Body of pancreas (tissue), 4 donors: ENCODE measurements at regions not wholly inside any gene's neighbourhood (a gene's known extent, or its start where the extent isn't known, plus 50 kb on each side); places are given as distances from the start of the nearest gene placed in this dataset.

Source experiments
- ATAC-seq: fragments of 150-250 bp; one replicate; pipeline ENCODE4 v1.9.1; 2016
- DNase-seq, 4 donors: peaks; one replicate each; pipeline ENCODE4 v3.0.0-alpha.2; 2019
- H3K27ac ChIP-seq, 4 donors: fragments of 200-600 bp; sonication (generic); 1 replicate in 3 of 4; 2 replicates in 1 of 4; pipeline versions ENCODE4 v1.5.1 to v1.6.1; 2016 to 2019; ENCODE audit warnings: mild to moderate bottlenecking in 1 of 4, mixed read lengths in 1 of 4, moderate library complexity in 1 of 4
- H3K27me3 ChIP-seq, 2 donors: fragments of 200-600 bp; sonication (generic); one replicate each; pipeline ENCODE4 v1.6.0; 2016; ENCODE audit warnings: mild to moderate bottlenecking in 1 of 2
- H3K36me3 ChIP-seq, 2 donors: fragments of 200-600 bp; sonication (generic); replicated peaks in 1 of 2; 2 replicates each; pipeline ENCODE4 v1.5.1; 2016; ENCODE audit warnings: low read depth in 2 of 2; ENCODE audit not compliant: insufficient read depth in 1 of 2
- H3K4me1 ChIP-seq: fragments of 200-600 bp; sonication (generic); one replicate; pipeline ENCODE4 v1.6.0; 2016
- H3K4me3 ChIP-seq, 2 donors: fragments of 200-600 bp; sonication (generic); 1 replicate in 1 of 2; 2 replicates in 1 of 2; pipeline ENCODE4 v1.5.1; 2016 to 2019
- H3K9me3 ChIP-seq, 3 donors: fragments of 200-600 bp; sonication (generic); 1 replicate in 2 of 3; 2 replicates in 1 of 3; pipeline ENCODE4 v1.5.1; 2016
- POLR2A ChIP-seq, 3 donors: fragments of 450-650 bp; IDR thresholded peaks; one replicate each; pipeline ENCODE4 v1.6.1; 2016; ENCODE audit warnings: antibody characterized with exemption in 3 of 3, mild to moderate bottlenecking in 2 of 3
- WGBS, 2 donors: methylation state at CpG; one replicate each; pipeline ENCODE4 v1.1.5; 2017; 5-methylcytosine and 5-hydroxymethylcytosine counted together
- intact Hi-C: fragments of 100-400 bp; cut with DNase I; formaldehyde crosslinking; loops from one replicate; pipeline ENCODE4 v1.15.1; 2023
- TF ChIP-seq, protein P1 (sequence below), 7 experiments: fragments of 450-650 bp in 4 of 7; fragments of 200-600 bp in 3 of 7; sonication (generic) in 3 of 7; IDR thresholded peaks; one replicate each; pipeline ENCODE4 v1.5.1; 2016 to 2019; ENCODE audit warnings: antibody characterized with exemption in 7 of 7

DNA sequence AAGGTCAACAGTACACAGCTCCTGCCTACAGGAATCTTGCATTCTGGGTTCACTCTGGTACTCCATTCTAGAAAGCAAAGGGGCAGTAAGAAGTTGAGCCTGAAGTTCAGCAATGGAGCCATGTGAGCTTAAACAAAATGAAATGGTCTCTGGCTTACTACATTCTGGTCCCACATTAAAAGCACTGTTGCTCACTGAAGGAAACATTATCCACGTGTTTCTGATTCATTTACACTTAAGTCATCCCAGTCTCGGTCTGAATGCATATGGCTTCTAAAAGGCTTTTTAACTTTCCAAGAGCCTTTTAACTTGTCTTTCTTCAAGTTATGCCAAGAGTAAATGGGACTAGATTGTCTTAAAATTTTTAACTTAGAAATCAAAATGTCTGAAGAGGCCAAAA is 177.8 kb downstream of the LNPK start:
- no peaks in the 10 kb centered on the region for H3K4me1 ChIP-seq
- intact Hi-C loops: no loop called here

DNA sequence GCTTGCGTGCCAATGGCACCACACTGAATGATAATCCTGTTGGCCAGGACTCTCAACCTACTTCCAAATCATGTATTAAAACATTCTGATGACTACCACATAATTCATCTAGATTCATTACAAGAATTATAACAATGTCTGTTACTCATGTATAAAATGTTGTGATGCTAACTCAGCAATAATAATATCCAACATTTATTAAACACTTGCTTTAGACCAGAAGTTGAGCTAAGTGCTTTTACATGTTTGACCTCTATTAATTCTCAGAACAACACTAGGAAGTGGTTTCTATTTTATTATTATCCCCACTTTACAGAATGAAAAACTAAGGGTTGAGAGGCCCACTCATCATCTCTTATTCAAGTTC is 178.4 kb downstream of the LNPK start:
- no peak overlapping the region for H3K27ac ChIP-seq
- no peak for DNase-seq
- TF ChIP-seq, protein P1, sequence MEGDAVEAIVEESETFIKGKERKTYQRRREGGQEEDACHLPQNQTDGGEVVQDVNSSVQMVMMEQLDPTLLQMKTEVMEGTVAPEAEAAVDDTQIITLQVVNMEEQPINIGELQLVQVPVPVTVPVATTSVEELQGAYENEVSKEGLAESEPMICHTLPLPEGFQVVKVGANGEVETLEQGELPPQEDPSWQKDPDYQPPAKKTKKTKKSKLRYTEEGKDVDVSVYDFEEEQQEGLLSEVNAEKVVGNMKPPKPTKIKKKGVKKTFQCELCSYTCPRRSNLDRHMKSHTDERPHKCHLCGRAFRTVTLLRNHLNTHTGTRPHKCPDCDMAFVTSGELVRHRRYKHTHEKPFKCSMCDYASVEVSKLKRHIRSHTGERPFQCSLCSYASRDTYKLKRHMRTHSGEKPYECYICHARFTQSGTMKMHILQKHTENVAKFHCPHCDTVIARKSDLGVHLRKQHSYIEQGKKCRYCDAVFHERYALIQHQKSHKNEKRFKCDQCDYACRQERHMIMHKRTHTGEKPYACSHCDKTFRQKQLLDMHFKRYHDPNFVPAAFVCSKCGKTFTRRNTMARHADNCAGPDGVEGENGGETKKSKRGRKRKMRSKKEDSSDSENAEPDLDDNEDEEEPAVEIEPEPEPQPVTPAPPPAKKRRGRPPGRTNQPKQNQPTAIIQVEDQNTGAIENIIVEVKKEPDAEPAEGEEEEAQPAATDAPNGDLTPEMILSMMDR (IDR thresholded peaks at IDR 0.05): no peak
- TF ChIP-seq POLR2A (IDR thresholded peaks at IDR 0.05): no peak
- no peak for ATAC-seq
- H3K4me1 ChIP-seq: no peaks in the 10 kb centered on the region
- no peaks in the 10 kb centered on the region for H3K9me3 ChIP-seq
- WGBS, 2 donors: 100% methylated on average over 1 of the region's 1 CpG
- no peak overlapping the region for H3K4me3 ChIP-seq
- intact Hi-C loops: no loop called here
- no peaks in the 10 kb centered on the region for H3K36me3 ChIP-seq
- no peaks in the 10 kb centered on the region for H3K27me3 ChIP-seq

More for the DNA sequence above, 177.8 kb downstream of the LNPK start:
- no peak overlapping the region for H3K27ac ChIP-seq
- 70 to 78% methylated on average over 2 of the region's 2 CpGs for WGBS, 2 donors
- DNase-seq: no peak
- no peak for ATAC-seq
- no peak for TF ChIP-seq POLR2A (IDR thresholded peaks at IDR 0.05)
- TF ChIP-seq, protein P1 (IDR thresholded peaks at IDR 0.05): no peak
- no peaks in the 10 kb centered on the region for H3K9me3 ChIP-seq
- H3K4me3 ChIP-seq: no peak overlapping the region
- no peaks in the 10 kb centered on the region for H3K27me3 ChIP-seq
- no peaks in the 10 kb centered on the region for H3K36me3 ChIP-seq

GRCh38 chr2:175823002-175823706 is 178.9 kb downstream of the LNPK start:
- Histone ChIP-seq H3K4me1 (no peaks in the 10 kb centered on the region), H3K27me3 (no peaks in the 10 kb centered on the region), H3K4me3 (no peak overlapping the region), H3K27ac (no peak overlapping the region), H3K36me3 (no peaks in the 10 kb centered on the region), H3K9me3 (no peaks in the 10 kb centered on the region)
- 75 to 79% methylated on average over 14 of the region's 14 CpGs for WGBS, 2 donors
- intact Hi-C loops: no loop called here
- no peak for TF ChIP-seq POLR2A (IDR thresholded peaks at IDR 0.05)
- TF ChIP-seq, protein P1 (IDR thresholded peaks at IDR 0.05): no peak
- DNase-seq (no peak), ATAC-seq (no peak)

- Histone ChIP-seq H3K36me3 (no peaks in the 10 kb centered on the region), H3K4me3 (no peak overlapping the region), H3K9me3 (no peaks in the 10 kb centered on the region), H3K27ac (no peak overlapping the region), H3K27me3 (no peaks in the 10 kb centered on the region), H3K4me1 (no peaks in the 10 kb centered on the region)
- intact Hi-C loops: no loop called here
- 69 to 80% methylated on average over 2 of the region's 2 CpGs for WGBS, 2 donors
- DNase-seq (no peak), ATAC-seq (no peak)
- TF ChIP-seq POLR2A (IDR thresholded peaks at IDR 0.05): no peak
- TF ChIP-seq, protein P1 (IDR thresholded peaks at IDR 0.05): no peak
Measured at GRCh38 chr2:175817221-175817620, 184.8 kb downstream of the LNPK start.

DNA sequence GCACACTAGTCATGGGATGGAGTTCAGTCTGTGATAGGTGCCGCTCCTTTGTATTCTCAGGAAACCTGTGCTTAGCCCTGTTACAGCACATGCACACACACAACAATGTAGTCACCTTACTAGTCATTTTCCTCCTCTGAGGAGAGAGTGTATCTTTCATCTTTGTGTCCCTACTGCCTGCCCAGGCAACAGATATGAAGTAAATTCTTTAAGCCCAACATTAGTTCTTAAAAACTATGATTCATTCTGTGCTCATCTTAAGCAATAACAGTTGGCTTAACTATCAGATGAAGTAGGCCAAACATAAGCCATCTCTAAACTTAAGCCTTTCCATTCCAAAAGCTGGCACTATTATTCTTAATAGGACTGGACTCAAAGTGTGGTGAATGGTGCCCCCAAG is 186.5 kb downstream of the LNPK start:
- TF ChIP-seq, protein P1 (IDR thresholded peaks at IDR 0.05): no peak
- no peak for TF ChIP-seq POLR2A (IDR thresholded peaks at IDR 0.05)
- 95 to 100% methylated on average over 1 of the region's 1 CpG for WGBS, 2 donors
- ATAC-seq (no peak), DNase-seq (no peak)
- intact Hi-C loops: no loop called here
- no peaks in the 10 kb centered on the region for H3K36me3 ChIP-seq
- H3K4me1 ChIP-seq: no peaks in the 10 kb centered on the region
- no peaks in the 10 kb centered on the region for H3K27me3 ChIP-seq
- no peak overlapping the region for H3K4me3 ChIP-seq
- H3K27ac ChIP-seq: no peak overlapping the region
- H3K9me3 ChIP-seq: no peaks in the 10 kb centered on the region
